ENCODE measurements at regions not wholly inside any gene's neighbourhood (a gene's known extent, or its start where the extent isn't known, plus 50 kb on each side); places are given as distances from the start of the nearest gene placed in this dataset.

- Histone ChIP-seq H3K27ac (no peak overlapping the region), H3K36me3 (no peaks in the 10 kb centered on the region), H3K4me3 (no peak overlapping the region), H3K9me3 (no peaks in the 10 kb centered on the region), H3K27me3 (no peaks in the 10 kb centered on the region), H3K4me1 (no peaks in the 10 kb centered on the region)
- WGBS, 2 donors, result 22 to 43% methylated on average over 6 of the region's 6 CpGs
- DNase-seq, result no peak
- intact Hi-C loops (cut with DNase I), result no loop called here
- TF ChIP-seq POLR2A (IDR thresholded peaks at IDR 0.05) (no peak), CTCF (IDR thresholded peaks at IDR 0.05) (no peak), EP300 (IDR thresholded peaks at IDR 0.05) (no peak), POLR2AphosphoS5 (IDR thresholded peaks at IDR 0.05) (no peak)
Observed at GRCh38 chr1:79302380-79302930, 295.9 kb upstream of the ADGRL4 start.

GRCh38 chr1:79295967-79296366 lies 289.4 kb upstream of the ADGRL4 start:
- no peak overlapping the region for H3K27ac ChIP-seq
- H3K4me1 ChIP-seq, result no peaks in the 10 kb centered on the region
- H3K36me3 ChIP-seq, result no peaks in the 10 kb centered on the region
- no peaks in the 10 kb centered on the region for H3K27me3 ChIP-seq
- 85 to 88% methylated on average over 3 of the region's 3 CpGs for WGBS, 2 donors
- DNase-seq, result no peak
- H3K9me3 ChIP-seq, result no peaks in the 10 kb centered on the region
- H3K4me3 ChIP-seq, result no peak overlapping the region
- no peak for TF ChIP-seq POLR2A (IDR thresholded peaks at IDR 0.05)
- no peak for TF ChIP-seq EP300 (IDR thresholded peaks at IDR 0.05)
- TF ChIP-seq CTCF (IDR thresholded peaks at IDR 0.05), result no peak
- TF ChIP-seq POLR2AphosphoS5 (IDR thresholded peaks at IDR 0.05), result no peak
- intact Hi-C loops (cut with DNase I), result no loop called here

GRCh38 chr1:79293611-79294010 lies 287.1 kb upstream of the ADGRL4 start:
- intact Hi-C loops (cut with DNase I), result no loop called here
- H3K36me3 ChIP-seq, result no peaks in the 10 kb centered on the region
- TF ChIP-seq POLR2AphosphoS5 (IDR thresholded peaks at IDR 0.05) (no peak), CTCF (IDR thresholded peaks at IDR 0.05) (no peak), EP300 (IDR thresholded peaks at IDR 0.05) (no peak), POLR2A (IDR thresholded peaks at IDR 0.05) (no peak)
- H3K27ac ChIP-seq, result no peak overlapping the region
- no peaks in the 10 kb centered on the region for H3K4me1 ChIP-seq
- H3K27me3 ChIP-seq, result no peaks in the 10 kb centered on the region
- DNase-seq, result no peak
- WGBS, 2 donors, result 85 to 86% methylated on average over 1 of the region's 1 CpG
- no peak overlapping the region for H3K4me3 ChIP-seq
- H3K9me3 ChIP-seq, result no peaks in the 10 kb centered on the region

- no peak for DNase-seq
- TF ChIP-seq EP300 (IDR thresholded peaks at IDR 0.05) (no peak), POLR2AphosphoS5 (IDR thresholded peaks at IDR 0.05) (no peak), POLR2A (IDR thresholded peaks at IDR 0.05) (no peak), CTCF (IDR thresholded peaks at IDR 0.05) (no peak)
- Histone ChIP-seq H3K27me3 (no peaks in the 10 kb centered on the region), H3K9me3 (no peaks in the 10 kb centered on the region), H3K4me3 (no peak overlapping the region), H3K4me1 (no peaks in the 10 kb centered on the region), H3K36me3 (no peaks in the 10 kb centered on the region), H3K27ac (no peak overlapping the region)
- WGBS, 2 donors, result 68 to 85% methylated on average over 7 of the region's 7 CpGs
- intact Hi-C loops (cut with DNase I), result no loop called here
Observed at GRCh38 chr1:79290927-79291474, 284.5 kb upstream of the ADGRL4 start.

GRCh38 chr1:79287982-79288381 lies 281.5 kb upstream of the ADGRL4 start:
- H3K27me3 ChIP-seq, result no peaks in the 10 kb centered on the region
- TF ChIP-seq EP300 (IDR thresholded peaks at IDR 0.05) (no peak), POLR2A (IDR thresholded peaks at IDR 0.05) (no peak), POLR2AphosphoS5 (IDR thresholded peaks at IDR 0.05) (no peak), CTCF (IDR thresholded peaks at IDR 0.05) (no peak)
- whole genome bisulfite sequencing, 2 donors, result 60 to 80% methylated on average over 2 of the region's 2 CpGs
- H3K36me3 ChIP-seq, result no peaks in the 10 kb centered on the region
- H3K27ac ChIP-seq, result no peak overlapping the region
- H3K9me3 ChIP-seq, result no peaks in the 10 kb centered on the region
- H3K4me1 ChIP-seq, result no peaks in the 10 kb centered on the region
- no peak overlapping the region for H3K4me3 ChIP-seq
- intact Hi-C loops (cut with DNase I), result no loop called here
- DNase-seq, result no peak

All from sigmoid colon (tissue), 6 donors.